ENCODE measurements at regions not wholly inside any gene's neighbourhood (a gene's known extent, or its start where the extent isn't known, plus 50 kb on each side); places are given as distances from the start of the nearest gene placed in this dataset.

GRCh38 chr12:111029305-111029704 is 108.9 kb upstream of the MYL2 start:
- TF ChIP-seq CTCF (IDR thresholded peaks at IDR 0.05) (no peak), ZFX (IDR thresholded peaks at IDR 0.05; ENCODE audit: borderline replicate concordance) (no peak)
